OCI-LY1 (cell line): ENCODE measurements at regions not wholly inside any gene's neighbourhood (a gene's known extent, or its start where the extent isn't known, plus 50 kb on each side); places are given as distances from the start of the nearest gene placed in this dataset.

Experiments used
- CTCF ChIP-seq: fragments of 200-600 bp; sonication (generic), shearing (Covaris generic); IDR thresholded peaks from 2 replicates; pipeline ENCODE4 v1.5.1; 2017; ENCODE audit warnings: mild to moderate bottlenecking, antibody characterized with exemption, low read length, moderate library complexity, mixed read lengths
- EZH2 ChIP-seq: fragments of 200-600 bp; sonication (generic), shearing (Covaris generic); IDR thresholded peaks from 2 replicates; pipeline ENCODE4 v1.8.0; 2017; ENCODE audit warnings: borderline replicate concordance, mixed run types, mild to moderate bottlenecking, antibody characterized with exemption, low read length, moderate library complexity, mixed read lengths

GRCh38 chr5:56419667-56420066 lies 186.5 kb upstream of the ANKRD55 start:
- TF ChIP-seq CTCF = no peak
- no peak for TF ChIP-seq EZH2
